GM19452 (cell line): ENCODE measurements at regions not wholly inside any gene's neighbourhood (a gene's known extent, or its start where the extent isn't known, plus 50 kb on each side); places are given as distances from the start of the nearest gene placed in this dataset.
"Not testable (repeated sequence)": the region's sequence is repeated elsewhere in the genome, so short reads cannot be mapped to it uniquely, and the experiment has no call there.

ENCODE experiments used
- ATAC-seq: cut with Tn5 transposase; IDR thresholded peaks from one replicate; pipeline ENCODE4 v1.9.1; 2021; ENCODE audit not compliant: unreplicated experiment

DNA sequence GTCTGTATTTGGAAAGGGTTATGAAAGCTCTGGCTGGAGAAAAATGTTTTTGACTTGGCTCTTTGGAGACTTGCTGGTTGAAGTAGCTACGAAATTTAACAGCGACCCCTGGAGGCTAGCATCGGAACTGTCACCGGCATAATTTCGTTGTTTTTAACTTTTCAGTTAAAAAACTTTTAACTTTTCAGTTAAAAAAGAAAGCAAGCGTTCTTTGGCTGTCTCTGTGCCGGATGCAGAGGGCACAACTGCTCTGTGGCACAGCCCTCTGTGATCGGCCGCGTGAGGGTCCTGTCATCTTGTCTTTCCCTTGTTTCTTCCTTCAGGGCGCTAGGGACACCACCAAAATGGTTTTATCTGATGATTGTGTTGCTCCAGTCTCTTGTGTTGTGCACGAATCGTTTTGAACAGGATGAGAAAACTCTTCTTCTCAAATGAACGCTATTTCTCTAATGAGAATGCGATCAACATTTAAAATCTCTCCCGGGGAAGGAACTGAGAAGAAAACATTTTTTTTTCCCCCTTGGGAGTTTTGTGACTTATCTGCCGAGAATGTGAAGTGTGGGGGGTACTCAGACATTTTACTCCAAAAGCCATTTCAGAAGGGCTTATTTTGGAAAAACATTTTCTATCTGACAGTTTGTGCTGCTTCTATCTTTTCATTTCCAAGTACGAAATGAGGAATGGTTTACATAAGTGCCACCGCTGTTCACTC lies 57.1 kb downstream of the ADCYAP1 start:
- ATAC-seq: no peak

DNA sequence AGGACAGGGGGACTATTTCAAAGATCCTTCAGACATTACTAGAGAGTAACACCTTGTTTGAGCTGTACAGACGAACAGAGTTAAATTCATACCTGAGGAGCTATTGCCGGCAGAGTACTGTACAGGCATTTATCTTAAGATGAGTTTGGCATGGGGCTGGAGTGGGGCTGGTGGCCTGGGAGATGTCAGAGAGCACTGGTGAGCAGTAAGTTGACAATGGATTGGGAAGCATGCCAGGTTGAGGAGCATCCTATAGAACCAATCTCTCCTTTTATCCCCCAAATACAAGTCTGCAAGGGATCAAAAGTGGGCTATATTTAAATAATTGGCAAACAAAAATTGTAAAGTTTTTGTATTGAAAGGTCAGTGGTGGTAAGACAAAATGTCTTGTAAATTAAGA lies 58.6 kb downstream of the ADCYAP1 start:
- ATAC-seq: no peak

DNA sequence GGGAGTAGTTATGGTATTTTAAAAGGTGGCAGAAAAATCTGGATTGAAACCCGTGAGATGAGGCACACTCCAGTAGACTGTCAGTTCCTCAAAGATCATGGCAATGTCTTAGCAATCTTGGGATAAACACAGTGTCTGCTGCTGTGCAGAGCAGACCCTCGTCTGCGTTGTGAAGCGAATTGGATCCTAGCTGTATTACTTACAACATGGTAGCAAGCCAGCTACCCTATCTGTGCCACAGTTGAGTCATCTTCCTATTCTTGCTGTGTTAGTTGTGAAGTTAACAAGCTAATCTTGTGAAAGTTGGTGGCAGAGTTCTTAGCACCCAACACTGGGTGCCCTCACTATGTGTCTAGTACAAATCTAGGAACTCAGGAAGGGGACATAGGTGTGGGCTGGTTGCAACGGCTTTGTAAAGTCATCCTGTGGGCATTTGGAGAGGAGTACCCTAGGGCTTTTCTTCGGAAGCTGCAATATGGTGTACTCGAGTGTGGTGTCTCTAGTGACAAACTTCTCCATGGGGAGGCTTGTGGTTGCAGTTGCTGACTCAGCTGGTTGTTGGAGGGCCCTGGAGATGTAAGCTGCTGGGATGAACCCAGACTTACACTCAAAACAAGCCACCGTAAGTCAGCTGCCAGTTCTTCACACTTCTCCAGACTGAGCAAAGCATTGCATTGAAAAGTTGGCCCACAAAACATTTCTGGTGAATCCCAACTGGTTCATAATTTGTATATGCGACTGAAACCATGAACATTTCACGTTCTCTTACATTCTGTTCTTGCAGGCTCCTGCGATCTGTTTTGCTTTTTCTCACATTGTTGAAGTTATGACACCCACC lies 61.5 kb downstream of the ADCYAP1 start:
- ATAC-seq: no peak

- no peak for ATAC-seq
These were observed 62.3 kb downstream of the ADCYAP1 start for GRCh38 chr18:966759-967576.

- ATAC-seq: not testable (repeated sequence)
These were observed 64.2 kb downstream of the ADCYAP1 start for GRCh38 chr18:968910-969309.

- ATAC-seq: not testable (repeated sequence)
These were observed 64.6 kb downstream of the ADCYAP1 start for GRCh38 chr18:969311-969710.

GRCh38 chr18:974606-975005 lies 69.9 kb downstream of the ADCYAP1 start:
- not testable (repeated sequence) for ATAC-seq

- not testable (repeated sequence) for ATAC-seq
These were observed 71.9 kb downstream of the ADCYAP1 start for GRCh38 chr18:976393-977128.

DNA sequence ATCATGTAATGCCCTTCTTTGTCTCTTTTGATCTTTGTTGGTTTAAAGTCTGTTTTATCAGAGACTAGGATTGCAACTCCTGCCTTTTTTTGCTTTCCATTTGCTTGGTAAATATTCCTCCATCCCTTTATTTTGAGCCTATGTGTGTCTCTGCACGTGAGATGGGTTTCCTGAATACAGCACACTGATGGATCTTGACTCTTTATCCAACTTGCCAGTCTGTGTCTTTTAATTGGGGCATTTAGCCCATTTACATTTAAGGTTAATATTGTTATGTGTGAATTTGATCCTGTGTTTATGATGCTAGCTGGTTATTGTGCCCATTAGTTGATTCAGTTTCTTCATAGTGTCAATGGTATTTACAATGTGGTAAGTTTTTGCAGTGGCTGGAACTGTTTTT lies 72.7 kb downstream of the ADCYAP1 start:
- not testable (repeated sequence) for ATAC-seq

- ATAC-seq: not testable (repeated sequence)
These were observed 73.1 kb downstream of the ADCYAP1 start for GRCh38 chr18:977732-978131.

DNA sequence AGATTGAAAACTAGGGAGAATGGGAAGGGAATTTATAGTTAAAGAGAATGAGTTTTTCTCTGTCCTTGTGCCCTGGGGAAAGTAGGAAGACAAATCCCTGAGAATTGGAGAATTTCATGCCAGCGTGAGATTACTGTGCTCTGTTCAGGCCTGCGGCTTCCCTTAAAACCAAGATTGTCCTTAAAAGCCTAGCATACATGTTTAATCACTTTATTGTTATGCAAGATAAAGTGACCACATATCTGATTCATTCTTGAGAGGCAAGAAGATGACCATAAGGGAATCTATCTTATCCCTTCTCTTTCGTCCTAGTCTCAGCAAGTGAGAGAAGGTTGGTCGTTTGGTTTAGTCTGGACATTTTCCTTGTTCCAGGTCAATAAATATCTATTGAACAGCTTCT lies 75.9 kb downstream of the ADCYAP1 start:
- ATAC-seq: no peak

GRCh38 chr18:984004-984403 lies 79.3 kb downstream of the ADCYAP1 start:
- ATAC-seq: no peak

GRCh38 chr18:985212-985661 lies 80.6 kb downstream of the ADCYAP1 start:
- ATAC-seq: no peak

DNA sequence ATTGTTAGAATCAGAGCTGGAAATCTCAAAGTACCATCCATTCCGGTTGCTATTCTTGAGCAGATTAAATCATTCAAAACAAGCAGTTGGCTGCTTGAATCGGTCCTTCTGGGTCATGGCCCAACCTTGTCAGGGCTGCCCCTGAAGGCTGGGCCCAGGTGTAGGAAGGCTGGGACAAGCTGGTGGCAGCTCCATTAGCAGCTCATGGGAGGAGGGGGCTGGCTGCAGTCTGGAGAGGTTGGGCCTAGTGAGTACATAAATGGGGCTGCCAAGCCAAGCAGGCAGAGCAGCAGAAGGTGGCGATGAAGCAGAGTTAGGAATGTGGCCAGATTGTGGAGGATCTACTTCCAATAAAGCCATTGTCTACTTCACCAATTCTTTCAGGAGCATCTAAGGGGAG lies 81.4 kb downstream of the ADCYAP1 start:
- ATAC-seq: no peak

DNA sequence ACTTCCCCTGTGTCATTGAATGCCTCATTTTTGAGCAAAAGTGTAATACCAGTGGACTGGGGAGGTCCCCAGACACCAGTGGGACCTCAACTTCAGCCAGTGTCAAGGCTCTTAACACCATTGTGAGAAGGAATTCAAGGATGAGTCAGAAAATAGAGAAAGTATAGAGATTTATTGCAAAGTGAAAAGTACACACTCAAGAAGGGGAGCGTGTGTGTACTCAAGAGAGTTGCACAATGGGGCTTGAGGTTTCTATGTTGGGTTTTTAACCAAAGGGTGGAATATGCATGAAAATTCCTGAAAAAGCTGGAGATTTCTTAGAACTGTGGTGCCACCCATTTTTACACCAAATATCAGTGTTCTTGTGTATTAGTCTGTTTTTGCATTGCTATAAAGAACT lies 81.9 kb downstream of the ADCYAP1 start:
- ATAC-seq: no peak

- no peak for ATAC-seq
These were observed 82.9 kb downstream of the ADCYAP1 start for GRCh38 chr18:987325-988186.

GRCh38 chr18:989425-989824 lies 84.8 kb downstream of the ADCYAP1 start:
- no peak for ATAC-seq

DNA sequence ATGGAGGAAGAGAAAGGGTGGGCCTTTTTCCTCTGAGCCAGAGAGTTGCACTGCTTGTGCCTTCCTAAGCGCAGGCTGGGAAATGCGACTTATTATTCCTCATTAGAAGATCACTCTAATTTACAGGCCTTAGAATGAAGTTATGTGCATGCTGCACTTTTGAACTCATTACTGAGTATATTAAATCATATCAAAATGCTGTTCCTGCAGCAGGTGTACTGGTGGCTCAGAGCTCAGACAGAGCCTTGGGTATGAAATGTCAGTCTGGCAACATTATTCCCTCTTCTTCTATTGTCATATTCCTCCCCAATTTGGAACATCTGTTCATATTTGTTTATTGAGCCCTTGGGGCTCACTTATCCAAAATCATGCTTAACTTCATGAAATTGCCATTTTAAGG lies 85.5 kb downstream of the ADCYAP1 start:
- ATAC-seq: no peak

DNA sequence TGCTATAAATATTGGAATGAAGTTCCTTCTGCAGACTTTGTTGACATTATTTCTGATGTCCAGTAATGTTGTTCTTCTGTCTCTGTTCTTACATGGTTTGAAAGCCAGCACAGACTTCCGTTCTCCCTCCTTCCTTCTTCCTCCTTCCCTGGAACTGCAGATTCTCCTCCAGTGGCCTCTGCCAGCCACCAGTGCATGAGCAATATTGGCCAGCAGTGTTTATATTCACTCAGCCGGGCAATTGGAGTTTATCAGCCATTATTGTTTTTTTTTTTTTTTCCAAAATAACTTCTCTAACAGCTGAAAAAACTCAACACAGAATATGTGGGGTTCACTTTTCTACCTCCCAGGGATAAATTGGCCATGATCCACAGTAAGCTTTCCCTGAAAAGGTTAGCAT lies 86.8 kb downstream of the ADCYAP1 start:
- ATAC-seq: no peak

DNA sequence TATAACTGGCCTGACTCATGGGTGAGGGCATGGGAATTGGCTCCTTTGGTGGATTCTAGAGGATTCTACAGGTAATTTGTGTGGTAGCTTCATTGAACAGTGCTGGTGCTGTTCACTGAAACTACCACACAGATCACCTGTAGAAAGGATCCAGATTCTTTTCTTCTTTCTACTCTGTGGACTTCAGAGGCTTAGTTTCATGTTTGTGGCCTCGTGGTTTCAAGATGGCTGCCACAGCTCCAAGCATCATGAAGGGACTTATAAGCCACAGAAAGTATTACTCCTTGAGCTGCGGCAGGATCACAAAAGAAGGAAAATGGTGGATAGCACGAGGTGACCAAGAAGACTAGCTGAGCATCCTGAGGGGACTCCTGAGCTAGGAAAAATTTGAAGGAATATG lies 88.9 kb downstream of the ADCYAP1 start:
- no peak for ATAC-seq
